Left ventricle myocardium inferior (tissue), 1 donor: ENCODE measurements at regions not wholly inside any gene's neighbourhood (a gene's known extent, or its start where the extent isn't known, plus 50 kb on each side); places are given as distances from the start of the nearest gene placed in this dataset.

ENCODE experiments used
- DNase-seq: peaks from one replicate; pipeline ENCODE4 v3.0.0-alpha.2; 2020
- H3K27ac ChIP-seq: fragments of 200-600 bp; replicated peaks from 2 replicates; pipeline ENCODE4 v1.8.0; 2021
- H3K27me3 ChIP-seq: fragments of 200-600 bp; 2 replicates; pipeline ENCODE4 v1.8.0; 2021; ENCODE audit warnings: low read depth
- H3K36me3 ChIP-seq: fragments of 200-600 bp; 2 replicates; pipeline ENCODE4 v1.8.0; 2021
- H3K4me1 ChIP-seq: fragments of 200-600 bp; 2 replicates; pipeline ENCODE4 v1.8.0; 2021
- H3K4me3 ChIP-seq: fragments of 200-600 bp; 2 replicates; pipeline ENCODE4 v1.8.0; 2021; ENCODE audit warnings: mild to moderate bottlenecking, moderate library complexity
- H3K9me3 ChIP-seq: fragments of 200-600 bp; replicated peaks from 2 replicates; pipeline ENCODE4 v1.8.0; 2021
- CTCF ChIP-seq: fragments of 200-600 bp; IDR thresholded peaks from 2 replicates; pipeline ENCODE4 v1.8.0; 2021; ENCODE audit warnings: antibody characterized with exemption, mild to moderate bottlenecking, borderline replicate concordance
- intact Hi-C: fragments of 100-400 bp; cut with micrococcal nuclease; formaldehyde crosslinking; loops from one replicate; pipeline ENCODE4 v1.11.0; 2022
- donor health status: DM: no; HTN: yes; CAD: no; lungs with severe emphysema.

GRCh38 chrX:43580621-43581020 is 75.5 kb upstream of the MAOA start:
- H3K36me3 ChIP-seq = no peaks in the 10 kb centered on the region
- intact Hi-C loops = no loop called here
- H3K4me1 ChIP-seq = no peaks in the 10 kb centered on the region
- H3K9me3 ChIP-seq = no peaks in the 10 kb centered on the region
- no peak overlapping the region for H3K4me3 ChIP-seq
- DNase-seq = no peak
- H3K27ac ChIP-seq = no peak overlapping the region
- H3K27me3 ChIP-seq = no peaks in the 10 kb centered on the region
- no peak for TF ChIP-seq CTCF

- intact Hi-C loops = no loop called here
- Histone ChIP-seq H3K36me3 (no peaks in the 10 kb centered on the region), H3K4me1 (no peaks in the 10 kb centered on the region), H3K9me3 (no peaks in the 10 kb centered on the region), H3K27ac (no peak overlapping the region), H3K4me3 (no peak overlapping the region), H3K27me3 (no peaks in the 10 kb centered on the region)
- DNase-seq = no peak
- no peak for TF ChIP-seq CTCF
These were observed 74.9 kb upstream of the MAOA start for GRCh38 chrX:43581167-43581566.

- Histone ChIP-seq H3K4me3 (no peak overlapping the region), H3K4me1 (no peaks in the 10 kb centered on the region), H3K9me3 (no peaks in the 10 kb centered on the region), H3K27ac (no peak overlapping the region), H3K36me3 (no peaks in the 10 kb centered on the region), H3K27me3 (no peaks in the 10 kb centered on the region)
- DNase-seq = no peak
- no peak for TF ChIP-seq CTCF
- intact Hi-C loops = no loop called here
These were observed 74.1 kb upstream of the MAOA start for GRCh38 chrX:43581888-43582539.

GRCh38 chrX:43582540-43582913 is 73.6 kb upstream of the MAOA start:
- H3K4me1 ChIP-seq = no peaks in the 10 kb centered on the region
- H3K36me3 ChIP-seq = no peaks in the 10 kb centered on the region
- DNase-seq = no peak
- no peak overlapping the region for H3K4me3 ChIP-seq
- intact Hi-C loops = no loop called here
- no peaks in the 10 kb centered on the region for H3K27me3 ChIP-seq
- H3K9me3 ChIP-seq = no peaks in the 10 kb centered on the region
- H3K27ac ChIP-seq = no peak overlapping the region
- TF ChIP-seq CTCF = no peak

GRCh38 chrX:43585922-43586321 is 70.2 kb upstream of the MAOA start:
- peaks cover 3% of the 10 kb centered on the region for H3K4me1 ChIP-seq
- H3K27me3 ChIP-seq = no peaks in the 10 kb centered on the region
- TF ChIP-seq CTCF = no peak
- no peak overlapping the region for H3K4me3 ChIP-seq
- no peak overlapping the region for H3K27ac ChIP-seq
- DNase-seq = no peak
- no peaks in the 10 kb centered on the region for H3K9me3 ChIP-seq
- intact Hi-C loops = no loop called here
- H3K36me3 ChIP-seq = no peaks in the 10 kb centered on the region
